ENCODE measurements at regions not wholly inside any gene's neighbourhood (a gene's known extent, or its start where the extent isn't known, plus 50 kb on each side); places are given as distances from the start of the nearest gene placed in this dataset.

GRCh38 chr4:25528391-25528790, 127.3 kb upstream of the SLC34A2 start:
- DNase-seq (ENCODE audit: low spot score): no peak

- no peak for DNase-seq (ENCODE audit: low spot score)
These were observed 124.4 kb upstream of the SLC34A2 start for GRCh38 chr4:25531272-25531671.

GRCh38 chr4:25532591-25532990, 123.1 kb upstream of the SLC34A2 start:
- DNase-seq (ENCODE audit: low spot score): no peak

- DNase-seq (ENCODE audit: low spot score): no peak
These were observed 122.4 kb upstream of the SLC34A2 start for GRCh38 chr4:25533256-25533655.

GRCh38 chr4:25535278-25535677, 120.4 kb upstream of the SLC34A2 start:
- no peak for DNase-seq (ENCODE audit: low spot score)

- no peak for DNase-seq (ENCODE audit: low spot score)
These were observed 119.8 kb upstream of the SLC34A2 start for GRCh38 chr4:25535701-25536473.

- no peak for DNase-seq (ENCODE audit: low spot score)
These were observed 118.9 kb upstream of the SLC34A2 start for GRCh38 chr4:25536564-25537320.

GRCh38 chr4:25538430-25538829, 117.2 kb upstream of the SLC34A2 start:
- DNase-seq (ENCODE audit: low spot score): no peak

GRCh38 chr4:25539241-25539640, 116.4 kb upstream of the SLC34A2 start:
- DNase-seq (ENCODE audit: low spot score): no peak

- DNase-seq (ENCODE audit: low spot score): no peak
These were observed 114.9 kb upstream of the SLC34A2 start for GRCh38 chr4:25540734-25541133.

- no peak for DNase-seq (ENCODE audit: low spot score)
These were observed 108.3 kb upstream of the SLC34A2 start for GRCh38 chr4:25547343-25547742.

GRCh38 chr4:25549413-25549812, 106.2 kb upstream of the SLC34A2 start:
- DNase-seq (ENCODE audit: low spot score): no peak

- DNase-seq (ENCODE audit: low spot score): no peak
These were observed 105.1 kb upstream of the SLC34A2 start for GRCh38 chr4:25550376-25551030.

GRCh38 chr4:25551605-25552004, 104.0 kb upstream of the SLC34A2 start:
- DNase-seq (ENCODE audit: low spot score): peak; percentile 53

- DNase-seq (ENCODE audit: low spot score): peak; percentile 82
These were observed 102.9 kb upstream of the SLC34A2 start for GRCh38 chr4:25552580-25553271.

- DNase-seq (ENCODE audit: low spot score): peak; percentile 33
These were observed 96.1 kb upstream of the SLC34A2 start for GRCh38 chr4:25559508-25559907.

- no peak for DNase-seq (ENCODE audit: low spot score)
These were observed 95.0 kb upstream of the SLC34A2 start for GRCh38 chr4:25560605-25561004.

GRCh38 chr4:25563071-25563564, 92.5 kb upstream of the SLC34A2 start:
- no peak for DNase-seq (ENCODE audit: low spot score)

- no peak for DNase-seq (ENCODE audit: low spot score)
These were observed 90.8 kb upstream of the SLC34A2 start for GRCh38 chr4:25564836-25565235.

GRCh38 chr4:25567253-25567652, 88.4 kb upstream of the SLC34A2 start:
- DNase-seq (ENCODE audit: low spot score): no peak

- DNase-seq (ENCODE audit: low spot score): no peak
These were observed 85.9 kb upstream of the SLC34A2 start for GRCh38 chr4:25569716-25570115.

- DNase-seq (ENCODE audit: low spot score): no peak
These were observed 80.0 kb upstream of the SLC34A2 start for GRCh38 chr4:25575611-25576010.
